ENCODE measurements at regions not wholly inside any gene's neighbourhood (a gene's known extent, or its start where the extent isn't known, plus 50 kb on each side); places are given as distances from the start of the nearest gene placed in this dataset.

DNA sequence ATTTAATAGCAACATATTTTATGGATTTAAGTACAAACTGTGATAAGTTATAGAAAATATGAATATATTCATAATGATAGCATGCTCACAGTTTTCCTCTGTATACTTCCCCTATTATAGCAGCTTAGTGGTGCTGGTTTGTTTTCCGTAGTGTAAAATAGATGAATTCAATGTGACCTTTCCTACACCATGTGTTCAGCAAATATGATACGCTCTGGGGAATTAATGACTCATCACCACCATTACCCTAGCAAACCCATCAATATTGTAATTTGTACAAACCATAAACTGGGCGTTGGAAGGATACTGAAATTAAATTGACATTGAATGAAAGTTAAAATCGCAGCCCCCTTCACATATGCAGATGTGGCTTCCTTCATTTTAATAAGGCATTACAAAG lies 58.7 kb upstream of the CDH19 start:
- TF ChIP-seq, protein P1, sequence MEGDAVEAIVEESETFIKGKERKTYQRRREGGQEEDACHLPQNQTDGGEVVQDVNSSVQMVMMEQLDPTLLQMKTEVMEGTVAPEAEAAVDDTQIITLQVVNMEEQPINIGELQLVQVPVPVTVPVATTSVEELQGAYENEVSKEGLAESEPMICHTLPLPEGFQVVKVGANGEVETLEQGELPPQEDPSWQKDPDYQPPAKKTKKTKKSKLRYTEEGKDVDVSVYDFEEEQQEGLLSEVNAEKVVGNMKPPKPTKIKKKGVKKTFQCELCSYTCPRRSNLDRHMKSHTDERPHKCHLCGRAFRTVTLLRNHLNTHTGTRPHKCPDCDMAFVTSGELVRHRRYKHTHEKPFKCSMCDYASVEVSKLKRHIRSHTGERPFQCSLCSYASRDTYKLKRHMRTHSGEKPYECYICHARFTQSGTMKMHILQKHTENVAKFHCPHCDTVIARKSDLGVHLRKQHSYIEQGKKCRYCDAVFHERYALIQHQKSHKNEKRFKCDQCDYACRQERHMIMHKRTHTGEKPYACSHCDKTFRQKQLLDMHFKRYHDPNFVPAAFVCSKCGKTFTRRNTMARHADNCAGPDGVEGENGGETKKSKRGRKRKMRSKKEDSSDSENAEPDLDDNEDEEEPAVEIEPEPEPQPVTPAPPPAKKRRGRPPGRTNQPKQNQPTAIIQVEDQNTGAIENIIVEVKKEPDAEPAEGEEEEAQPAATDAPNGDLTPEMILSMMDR (IDR thresholded peaks at IDR 0.05 in 2 of 3, conservative IDR thresholded peaks at IDR 0.05 in 1 of 3; ENCODE audit: borderline replicate concordance in 1 of 3, insufficient read depth in 1 of 3, low read depth in 2 of 3, low read length in 2 of 3), result no peak
- no peak for TF ChIP-seq YY1 (IDR thresholded peaks at IDR 0.05; ENCODE audit: extremely low read depth, insufficient replicate concordance, low read depth, low read length)
- no peak for TF ChIP-seq POLR2A (IDR thresholded peaks at IDR 0.05; ENCODE audit: borderline replicate concordance, extremely low read depth, insufficient read depth, insufficient read length)
- TF ChIP-seq, protein P2, sequence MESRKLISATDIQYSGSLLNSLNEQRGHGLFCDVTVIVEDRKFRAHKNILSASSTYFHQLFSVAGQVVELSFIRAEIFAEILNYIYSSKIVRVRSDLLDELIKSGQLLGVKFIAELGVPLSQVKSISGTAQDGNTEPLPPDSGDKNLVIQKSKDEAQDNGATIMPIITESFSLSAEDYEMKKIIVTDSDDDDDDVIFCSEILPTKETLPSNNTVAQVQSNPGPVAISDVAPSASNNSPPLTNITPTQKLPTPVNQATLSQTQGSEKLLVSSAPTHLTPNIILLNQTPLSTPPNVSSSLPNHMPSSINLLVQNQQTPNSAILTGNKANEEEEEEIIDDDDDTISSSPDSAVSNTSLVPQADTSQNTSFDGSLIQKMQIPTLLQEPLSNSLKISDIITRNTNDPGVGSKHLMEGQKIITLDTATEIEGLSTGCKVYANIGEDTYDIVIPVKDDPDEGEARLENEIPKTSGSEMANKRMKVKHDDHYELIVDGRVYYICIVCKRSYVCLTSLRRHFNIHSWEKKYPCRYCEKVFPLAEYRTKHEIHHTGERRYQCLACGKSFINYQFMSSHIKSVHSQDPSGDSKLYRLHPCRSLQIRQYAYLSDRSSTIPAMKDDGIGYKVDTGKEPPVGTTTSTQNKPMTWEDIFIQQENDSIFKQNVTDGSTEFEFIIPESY (IDR thresholded peaks at IDR 0.05; ENCODE audit: extremely low read depth, insufficient replicate concordance, low read length), result no peak

Data from HCT116 (cell line).